GM12878 (cell line): ENCODE measurements at regions not wholly inside any gene's neighbourhood (a gene's known extent, or its start where the extent isn't known, plus 50 kb on each side); places are given as distances from the start of the nearest gene placed in this dataset.

Source experiments
- BRCA1 ChIP-seq: IDR thresholded peaks from 2 replicates; pipeline ENCODE4 v1.6.1; 2011; ENCODE audit warnings: low read depth, low read length, improper control_type of control experiment
- CBX3 ChIP-seq: fragments of 200-600 bp; sonication (generic); IDR thresholded peaks from 2 replicates; pipeline ENCODE4 v1.6.1; 2016; ENCODE audit warnings: low read depth, borderline replicate concordance
- CEBPB ChIP-seq, 2 experiments: fragments of 150-350 bp in 1 of 2; IDR thresholded peaks; 2 replicates each; pipeline ENCODE4 v1.6.1; 2012 to 2014; ENCODE audit warnings: low read depth in 2 of 2, low read length in 2 of 2, borderline replicate concordance in 1 of 2, inconsistent platforms in 1 of 2
- CHD2 ChIP-seq: IDR thresholded peaks from 2 replicates; pipeline ENCODE4 v1.6.1; 2011; ENCODE audit warnings: low read depth, low read length, improper control_type of control experiment, borderline replicate concordance
- POLR2AphosphoS5 ChIP-seq: IDR thresholded peaks from 2 replicates; pipeline ENCODE4 v1.6.1; 2011; ENCODE audit warnings: mild to moderate bottlenecking, low read length, inconsistent platforms
- RFX5 ChIP-seq: IDR thresholded peaks from 2 replicates; pipeline ENCODE4 v1.6.1; 2011; ENCODE audit warnings: low read depth, low read length, improper control_type of control experiment
- TCF3 ChIP-seq: IDR thresholded peaks from 2 replicates; pipeline ENCODE4 v1.6.1; 2012; ENCODE audit warnings: low read depth, mild to moderate bottlenecking, low read length, borderline replicate concordance; ENCODE audit not compliant: insufficient read depth
- TF ChIP-seq, protein P1 (sequence below): IDR thresholded peaks from 2 replicates; pipeline ENCODE4 v1.6.1; 2011; ENCODE audit warnings: borderline replicate concordance, low read depth, mild to moderate bottlenecking, moderate library complexity, mixed read lengths, low read length; ENCODE audit not compliant: insufficient read depth; ENCODE audit errors: extremely low read length
- TF ChIP-seq, protein P2 (sequence below): IDR thresholded peaks from 2 replicates; pipeline ENCODE4 v1.6.1; 2012; ENCODE audit warnings: low read depth, low read length, improper control_type of control experiment
- TF ChIP-seq, protein P3 (sequence below), 3 experiments: IDR thresholded peaks in 2 of 3; conservative IDR thresholded peaks in 1 of 3; 2 replicates each; pipeline ENCODE4 v1.5.1; 2011; ENCODE audit warnings: low read depth in 3 of 3, low read length in 3 of 3, mild to moderate bottlenecking in 3 of 3, control low read depth in 2 of 3, moderate library complexity in 2 of 3, inconsistent platforms in 1 of 3, mixed read lengths in 1 of 3; ENCODE audit not compliant: control insufficient read depth in 2 of 3, insufficient read depth in 1 of 3; ENCODE audit errors: extremely low read depth in 1 of 3
- TF ChIP-seq, protein P4 (sequence below): IDR thresholded peaks from 2 replicates; pipeline ENCODE4 v1.6.1; 2012; ENCODE audit warnings: low read depth, low read length, improper control_type of control experiment

DNA sequence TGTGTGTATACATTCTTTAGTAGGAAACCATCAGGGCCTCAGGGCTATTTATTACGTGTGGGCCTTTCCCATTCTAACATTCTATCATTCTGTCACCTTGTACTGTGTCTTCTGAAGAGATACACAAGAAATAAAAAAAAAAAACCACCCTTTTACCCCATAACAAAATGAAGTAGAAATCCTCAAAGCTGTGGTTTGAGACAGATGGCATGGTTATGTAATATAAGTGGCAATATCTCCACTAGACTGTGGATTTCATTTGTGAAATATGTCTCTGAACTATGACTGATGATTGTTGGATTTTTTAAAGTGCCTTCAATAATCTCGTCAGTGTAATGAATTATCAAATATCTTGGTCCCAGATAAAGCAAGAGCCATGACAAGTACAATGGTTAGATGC, 150.0 kb upstream of the BLID start:
- TF ChIP-seq CEBPB (IDR thresholded peaks at IDR 0.05; ENCODE audit: borderline replicate concordance in 1 of 2, low read depth in 2 of 2, low read length in 2 of 2) (no peak), POLR2AphosphoS5 (no peak), CHD2 (no peak), CBX3 (no peak), BRCA1 (no peak), TCF3 (no peak), RFX5 (no peak)
- TF ChIP-seq, protein P1, sequence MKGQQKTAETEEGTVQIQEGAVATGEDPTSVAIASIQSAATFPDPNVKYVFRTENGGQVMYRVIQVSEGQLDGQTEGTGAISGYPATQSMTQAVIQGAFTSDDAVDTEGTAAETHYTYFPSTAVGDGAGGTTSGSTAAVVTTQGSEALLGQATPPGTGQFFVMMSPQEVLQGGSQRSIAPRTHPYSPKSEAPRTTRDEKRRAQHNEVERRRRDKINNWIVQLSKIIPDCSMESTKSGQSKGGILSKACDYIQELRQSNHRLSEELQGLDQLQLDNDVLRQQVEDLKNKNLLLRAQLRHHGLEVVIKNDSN, result no peak
- TF ChIP-seq, protein P2, sequence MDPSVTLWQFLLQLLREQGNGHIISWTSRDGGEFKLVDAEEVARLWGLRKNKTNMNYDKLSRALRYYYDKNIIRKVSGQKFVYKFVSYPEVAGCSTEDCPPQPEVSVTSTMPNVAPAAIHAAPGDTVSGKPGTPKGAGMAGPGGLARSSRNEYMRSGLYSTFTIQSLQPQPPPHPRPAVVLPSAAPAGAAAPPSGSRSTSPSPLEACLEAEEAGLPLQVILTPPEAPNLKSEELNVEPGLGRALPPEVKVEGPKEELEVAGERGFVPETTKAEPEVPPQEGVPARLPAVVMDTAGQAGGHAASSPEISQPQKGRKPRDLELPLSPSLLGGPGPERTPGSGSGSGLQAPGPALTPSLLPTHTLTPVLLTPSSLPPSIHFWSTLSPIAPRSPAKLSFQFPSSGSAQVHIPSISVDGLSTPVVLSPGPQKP, result no peak
- TF ChIP-seq, protein P3, sequence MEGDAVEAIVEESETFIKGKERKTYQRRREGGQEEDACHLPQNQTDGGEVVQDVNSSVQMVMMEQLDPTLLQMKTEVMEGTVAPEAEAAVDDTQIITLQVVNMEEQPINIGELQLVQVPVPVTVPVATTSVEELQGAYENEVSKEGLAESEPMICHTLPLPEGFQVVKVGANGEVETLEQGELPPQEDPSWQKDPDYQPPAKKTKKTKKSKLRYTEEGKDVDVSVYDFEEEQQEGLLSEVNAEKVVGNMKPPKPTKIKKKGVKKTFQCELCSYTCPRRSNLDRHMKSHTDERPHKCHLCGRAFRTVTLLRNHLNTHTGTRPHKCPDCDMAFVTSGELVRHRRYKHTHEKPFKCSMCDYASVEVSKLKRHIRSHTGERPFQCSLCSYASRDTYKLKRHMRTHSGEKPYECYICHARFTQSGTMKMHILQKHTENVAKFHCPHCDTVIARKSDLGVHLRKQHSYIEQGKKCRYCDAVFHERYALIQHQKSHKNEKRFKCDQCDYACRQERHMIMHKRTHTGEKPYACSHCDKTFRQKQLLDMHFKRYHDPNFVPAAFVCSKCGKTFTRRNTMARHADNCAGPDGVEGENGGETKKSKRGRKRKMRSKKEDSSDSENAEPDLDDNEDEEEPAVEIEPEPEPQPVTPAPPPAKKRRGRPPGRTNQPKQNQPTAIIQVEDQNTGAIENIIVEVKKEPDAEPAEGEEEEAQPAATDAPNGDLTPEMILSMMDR (IDR thresholded peaks at IDR 0.05 in 2 of 3, conservative IDR thresholded peaks at IDR 0.05 in 1 of 3; ENCODE audit: control insufficient read depth in 2 of 3, extremely low read depth in 1 of 3, insufficient read depth in 1 of 3, low read depth in 3 of 3, low read length in 3 of 3), result no peak
- TF ChIP-seq, protein P4, sequence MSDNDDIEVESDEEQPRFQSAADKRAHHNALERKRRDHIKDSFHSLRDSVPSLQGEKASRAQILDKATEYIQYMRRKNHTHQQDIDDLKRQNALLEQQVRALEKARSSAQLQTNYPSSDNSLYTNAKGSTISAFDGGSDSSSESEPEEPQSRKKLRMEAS, result no peak
